Activated naive CD8-positive, alpha-beta T cell treated with anti-CD3 and anti-CD28 coated beads, Interleukin-2, amount 10 ng/mL, durations not matched to agents 7 days and 5 days (primary cell): ENCODE measurements at regions not wholly inside any gene's neighbourhood (a gene's known extent, or its start where the extent isn't known, plus 50 kb on each side); places are given as distances from the start of the nearest gene placed in this dataset.
"Not testable (repeated sequence)": the region's sequence is repeated elsewhere in the genome, so short reads cannot be mapped to it uniquely, and the experiment has no call there.

ENCODE experiments used
- ATAC-seq: fragments of 150-1000 bp; cut with Tn5 transposase; one replicate; pipeline ENCODE4 v1.10.0; 2021; ENCODE audit warnings: low read depth, moderate library complexity
- POLR2A ChIA-PET: fragments of 350-600 bp; sonication (Branson Sonifier 250); formaldehyde crosslinking; loops from one replicate; lab custom pipeline; 2021; ENCODE audit warnings: antibody characterized with exemption; lab: Charles Lee
- DNase-seq: peaks from one replicate; pipeline ENCODE4 v3.0.0; 2021
- H3K27ac Mint-ChIP-seq: one replicate; pipeline ENCODE4 v1.8.0; 2022; ENCODE audit warnings: mild to moderate bottlenecking, mixed read lengths
- H3K27me3 Mint-ChIP-seq: one replicate; pipeline ENCODE4 v1.8.0; 2022; ENCODE audit warnings: mild to moderate bottlenecking, moderate library complexity, mixed read lengths
- H3K36me3 Mint-ChIP-seq: one replicate; pipeline ENCODE4 v1.8.0; 2021; ENCODE audit warnings: mild to moderate bottlenecking, mixed read lengths
- H3K4me1 Mint-ChIP-seq: one replicate; pipeline ENCODE4 v1.8.0; 2021; ENCODE audit warnings: mixed read lengths
- H3K4me3 Mint-ChIP-seq: one replicate; pipeline ENCODE4 v1.8.0; 2022; ENCODE audit warnings: mild to moderate bottlenecking, moderate library complexity, mixed read lengths
- H3K9me3 Mint-ChIP-seq: one replicate; pipeline ENCODE4 v1.8.0; 2021; ENCODE audit warnings: mixed read lengths

DNA sequence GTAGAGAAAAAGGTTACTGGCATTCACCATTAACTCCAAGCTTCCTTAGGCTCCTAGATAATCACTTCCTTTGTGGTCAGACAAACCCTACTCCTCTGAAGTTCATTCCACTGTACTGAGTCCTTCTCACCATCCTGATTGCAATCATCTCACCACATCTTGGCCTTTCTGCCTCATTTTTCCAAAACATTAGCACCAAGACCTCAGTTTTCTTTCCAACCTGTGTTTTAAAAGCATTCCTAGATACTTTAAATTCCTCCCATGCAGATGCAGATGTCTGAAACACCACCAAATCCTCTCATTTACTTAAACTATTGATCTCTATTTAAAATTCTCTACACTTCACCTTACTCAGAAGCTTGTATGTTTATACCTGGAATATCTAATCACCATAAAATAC, 961.3 kb upstream of the CTNND2 start:
- Mint-ChIP-seq H3K9me3 (peaks cover 2% of the 10 kb centered on the region), H3K36me3 (no peaks in the 10 kb centered on the region), H3K4me1 (no peaks in the 10 kb centered on the region), H3K4me3 (no peak overlapping the region), H3K27ac (no peak overlapping the region), H3K27me3 (no peaks in the 10 kb centered on the region)
- POLR2A ChIA-PET, result no interaction called here
- DNase-seq (no peak), ATAC-seq (no peak)

DNA sequence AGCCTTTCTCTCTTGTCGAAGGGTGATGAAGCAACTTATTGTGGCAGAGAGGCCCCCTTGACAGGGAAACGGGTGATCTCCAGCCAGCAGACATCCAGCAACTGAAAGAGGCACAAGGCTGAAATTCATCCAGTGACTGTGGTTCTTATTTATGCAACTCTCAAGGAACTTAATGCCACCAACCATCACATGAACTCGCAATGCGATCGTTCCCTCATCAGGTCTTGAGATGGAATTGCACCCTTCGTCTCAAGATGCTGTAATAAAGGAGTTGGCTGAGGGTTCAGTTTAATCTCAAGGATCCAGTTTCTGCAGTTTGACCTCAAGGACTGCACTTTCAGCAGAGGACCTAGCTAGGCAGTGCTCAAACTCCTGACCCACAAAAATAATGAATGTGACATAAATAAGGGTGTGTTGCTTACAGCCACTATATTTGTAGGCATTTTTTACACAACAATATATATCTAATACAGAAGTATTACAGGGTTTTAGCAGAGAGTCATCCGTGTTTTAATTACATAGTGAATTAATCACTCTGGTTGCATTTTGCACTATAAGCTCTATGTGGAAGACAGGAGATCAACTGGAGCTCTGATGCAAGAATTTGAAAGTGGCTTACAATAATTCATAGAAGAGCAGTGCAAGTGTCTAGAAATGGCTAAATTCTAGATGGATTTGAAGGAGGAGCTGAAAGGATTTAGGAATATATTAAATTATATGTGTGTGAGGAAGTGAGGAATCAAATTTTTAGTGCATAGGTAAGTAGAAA, 957.8 kb upstream of the CTNND2 start:
- POLR2A ChIA-PET, result no interaction called here
- no peak overlapping the region for H3K27ac Mint-ChIP-seq
- no peaks in the 10 kb centered on the region for H3K36me3 Mint-ChIP-seq
- peaks cover 3% of the 10 kb centered on the region for H3K9me3 Mint-ChIP-seq
- DNase-seq (no peak), ATAC-seq (no peak)
- no peaks in the 10 kb centered on the region for H3K4me1 Mint-ChIP-seq
- H3K27me3 Mint-ChIP-seq, result no peaks in the 10 kb centered on the region
- no peak overlapping the region for H3K4me3 Mint-ChIP-seq

DNA sequence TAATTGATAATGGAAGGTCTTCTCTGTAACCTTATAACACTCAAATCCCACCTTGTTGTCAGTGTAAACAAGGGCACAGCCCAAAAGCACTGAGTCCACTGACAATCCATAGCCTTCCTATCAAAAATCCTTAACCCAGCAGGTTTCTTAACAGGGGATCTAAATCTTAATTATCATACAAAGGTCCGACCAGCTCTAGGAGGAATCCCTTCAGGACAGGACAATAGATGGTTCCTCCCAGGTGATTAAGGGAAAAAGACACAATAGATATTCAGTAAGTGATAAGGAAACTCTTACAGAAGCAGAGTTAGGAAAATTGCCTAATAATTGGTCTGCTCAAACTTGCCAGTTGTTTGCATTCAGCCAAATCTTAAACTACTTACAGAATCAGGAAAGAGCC, 951.9 kb upstream of the CTNND2 start:
- POLR2A ChIA-PET, result not testable (repeated sequence)

GRCh38 chr5:12854386-12854785, 950.1 kb upstream of the CTNND2 start:
- POLR2A ChIA-PET, result no interaction called here
- Mint-ChIP-seq H3K9me3 (peaks cover 9% of the 10 kb centered on the region), H3K36me3 (no peaks in the 10 kb centered on the region), H3K27ac (no peak overlapping the region), H3K4me1 (no peaks in the 10 kb centered on the region), H3K27me3 (no peaks in the 10 kb centered on the region), H3K4me3 (no peak overlapping the region)
- ATAC-seq (no peak), DNase-seq (no peak)

More for the DNA sequence above, 951.9 kb upstream of the CTNND2 start:
- not testable (repeated sequence) for H3K4me3 Mint-ChIP-seq, DNase-seq, H3K36me3 Mint-ChIP-seq, H3K27ac Mint-ChIP-seq, H3K27me3 Mint-ChIP-seq, H3K4me1 Mint-ChIP-seq, H3K9me3 Mint-ChIP-seq, ATAC-seq

GRCh38 chr5:12851761-12852160, 947.5 kb upstream of the CTNND2 start:
- H3K27ac Mint-ChIP-seq, result no peak overlapping the region
- DNase-seq (no peak), ATAC-seq (no peak)
- no peaks in the 10 kb centered on the region for H3K36me3 Mint-ChIP-seq
- H3K4me3 Mint-ChIP-seq, result no peak overlapping the region
- peaks cover 6% of the 10 kb centered on the region for H3K9me3 Mint-ChIP-seq
- H3K4me1 Mint-ChIP-seq, result no peaks in the 10 kb centered on the region
- POLR2A ChIA-PET, result no interaction called here
- no peaks in the 10 kb centered on the region for H3K27me3 Mint-ChIP-seq

- Mint-ChIP-seq H3K36me3 (no peaks in the 10 kb centered on the region), H3K27ac (no peak overlapping the region), H3K4me1 (no peaks in the 10 kb centered on the region), H3K4me3 (no peak overlapping the region), H3K27me3 (no peaks in the 10 kb centered on the region), H3K9me3 (peaks cover 3% of the 10 kb centered on the region)
- POLR2A ChIA-PET, result no interaction called here
- DNase-seq (no peak), ATAC-seq (no peak)
These were observed 944.5 kb upstream of the CTNND2 start for GRCh38 chr5:12848709-12849108.

- Mint-ChIP-seq H3K27ac (no peak overlapping the region), H3K4me1 (no peaks in the 10 kb centered on the region), H3K36me3 (no peaks in the 10 kb centered on the region), H3K27me3 (no peaks in the 10 kb centered on the region), H3K4me3 (no peak overlapping the region), H3K9me3 (peaks cover 1% of the 10 kb centered on the region)
- ATAC-seq, result no peak
- POLR2A ChIA-PET, result no interaction called here
- no peak for DNase-seq
These were observed 941.4 kb upstream of the CTNND2 start for GRCh38 chr5:12845549-12846159.

DNA sequence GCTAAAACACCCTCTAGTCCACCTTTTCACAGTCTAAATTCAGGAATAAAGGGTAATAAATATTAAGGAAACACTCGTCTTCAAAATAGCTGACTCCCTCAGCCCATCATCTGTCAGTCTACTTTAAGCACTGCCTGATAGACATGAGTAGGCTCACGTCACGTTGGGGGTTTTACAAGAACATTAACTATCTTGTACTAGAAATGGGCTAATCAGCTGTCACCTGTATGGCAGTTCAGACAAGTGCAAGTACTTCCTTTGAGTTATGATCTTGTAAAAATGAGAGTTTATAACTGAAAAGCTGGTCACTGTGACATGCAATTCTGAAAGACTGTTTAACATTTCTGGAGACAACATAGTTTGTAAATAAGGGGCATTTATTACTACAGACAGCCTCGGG, 936.7 kb upstream of the CTNND2 start:
- ATAC-seq, result no peak
- H3K36me3 Mint-ChIP-seq, result no peaks in the 10 kb centered on the region
- no peaks in the 10 kb centered on the region for H3K4me1 Mint-ChIP-seq
- POLR2A ChIA-PET, result no interaction called here
- DNase-seq, result no peak
- H3K27ac Mint-ChIP-seq, result no peak overlapping the region
- H3K4me3 Mint-ChIP-seq, result no peak overlapping the region
- H3K9me3 Mint-ChIP-seq, result peaks cover 6% of the 10 kb centered on the region
- no peaks in the 10 kb centered on the region for H3K27me3 Mint-ChIP-seq

DNA sequence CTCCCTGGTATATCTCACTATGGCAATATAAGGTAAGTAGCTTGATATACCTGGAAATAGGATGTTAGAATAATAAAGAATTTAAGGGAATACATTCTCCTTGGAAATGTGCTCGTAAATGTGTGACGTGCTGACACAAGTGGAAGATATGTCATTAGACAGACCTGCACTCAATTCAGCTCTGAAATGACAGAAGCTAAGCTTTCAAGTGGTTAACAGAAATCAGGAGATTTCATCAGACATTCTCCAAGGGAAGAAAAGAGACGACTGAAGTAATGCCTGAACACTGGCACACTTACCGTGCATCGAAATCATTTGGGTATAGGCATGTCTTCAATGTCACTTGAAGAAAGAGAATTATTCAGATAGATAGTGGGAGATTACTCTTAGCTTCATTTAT, 933.3 kb upstream of the CTNND2 start:
- Mint-ChIP-seq H3K9me3 (peaks cover 7% of the 10 kb centered on the region), H3K36me3 (no peaks in the 10 kb centered on the region), H3K27me3 (no peaks in the 10 kb centered on the region), H3K27ac (no peak overlapping the region), H3K4me3 (no peak overlapping the region), H3K4me1 (no peaks in the 10 kb centered on the region)
- ATAC-seq (no peak), DNase-seq (no peak)
- POLR2A ChIA-PET, result no interaction called here

GRCh38 chr5:12825163-12825562, 920.9 kb upstream of the CTNND2 start:
- no peaks in the 10 kb centered on the region for H3K27me3 Mint-ChIP-seq
- no peak overlapping the region for H3K4me3 Mint-ChIP-seq
- peaks cover 10% of the 10 kb centered on the region for H3K9me3 Mint-ChIP-seq
- H3K4me1 Mint-ChIP-seq, result no peaks in the 10 kb centered on the region
- no peak for ATAC-seq
- H3K27ac Mint-ChIP-seq, result no peak overlapping the region
- DNase-seq, result no peak
- POLR2A ChIA-PET, result no interaction called here
- H3K36me3 Mint-ChIP-seq, result no peaks in the 10 kb centered on the region

- H3K36me3 Mint-ChIP-seq, result no peaks in the 10 kb centered on the region
- peaks cover 7% of the 10 kb centered on the region for H3K9me3 Mint-ChIP-seq
- no peak overlapping the region for H3K27ac Mint-ChIP-seq
- no peaks in the 10 kb centered on the region for H3K4me1 Mint-ChIP-seq
- DNase-seq, result no peak
- no peaks in the 10 kb centered on the region for H3K27me3 Mint-ChIP-seq
- POLR2A ChIA-PET, result no interaction called here
- ATAC-seq, result no peak
- H3K4me3 Mint-ChIP-seq, result no peak overlapping the region
These were observed 901.0 kb upstream of the CTNND2 start for GRCh38 chr5:12805165-12805698.

GRCh38 chr5:12799165-12799564, 894.9 kb upstream of the CTNND2 start:
- Mint-ChIP-seq H3K9me3 (peaks cover 9% of the 10 kb centered on the region), H3K27ac (no peak overlapping the region), H3K4me1 (no peaks in the 10 kb centered on the region), H3K4me3 (no peak overlapping the region), H3K36me3 (no peaks in the 10 kb centered on the region), H3K27me3 (no peaks in the 10 kb centered on the region)
- ATAC-seq, result no peak
- no peak for DNase-seq
- POLR2A ChIA-PET, result no interaction called here

DNA sequence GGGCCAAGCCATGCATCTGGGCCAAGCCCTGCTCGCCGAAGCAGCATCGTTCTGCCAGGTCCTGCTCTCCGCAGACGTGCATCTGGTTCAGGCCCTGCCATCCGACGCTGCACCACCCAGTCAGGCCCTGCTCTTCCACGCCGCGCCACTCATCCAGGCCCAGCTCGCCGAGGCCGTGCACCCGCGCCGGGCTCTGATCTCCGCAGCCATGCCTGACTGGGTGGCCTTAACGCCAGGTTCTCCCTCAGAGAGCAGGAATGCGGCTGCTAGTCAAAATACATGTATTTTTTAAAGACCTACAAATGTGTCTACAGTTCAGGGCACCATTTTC, 891.1 kb upstream of the CTNND2 start:
- no peaks in the 10 kb centered on the region for H3K27me3 Mint-ChIP-seq
- H3K4me1 Mint-ChIP-seq, result no peaks in the 10 kb centered on the region
- peaks cover 7% of the 10 kb centered on the region for H3K9me3 Mint-ChIP-seq
- no peak overlapping the region for H3K4me3 Mint-ChIP-seq
- DNase-seq, result no peak
- no peaks in the 10 kb centered on the region for H3K36me3 Mint-ChIP-seq
- POLR2A ChIA-PET, result no interaction called here
- ATAC-seq, result no peak
- H3K27ac Mint-ChIP-seq, result no peak overlapping the region
